A549 (cell line): ENCODE measurements at regions not wholly inside any gene's neighbourhood (a gene's known extent, or its start where the extent isn't known, plus 50 kb on each side); places are given as distances from the start of the nearest gene placed in this dataset.

Source experiments
- ATAC-seq, 2 experiments: fragments of 200-7000 bp in 1 of 2; fragments of >200 bp in 1 of 2; cut with Nextera tagmentation in 1 of 2; cut with Tn5 transposase in 1 of 2; 3 replicates each; pipeline versions ENCODE4 v1.8.0 to v1.9.1; 2018 to 2020; ENCODE audit warnings: mild to moderate bottlenecking in 1 of 2, moderate library complexity in 1 of 2
- CTCF ChIA-PET: fragments of 300-600 bp; sonication (Branson Sonifier 250); formaldehyde crosslinking; extraction: SDS; loops from one replicate; lab custom pipeline; 2021; ENCODE audit warnings: antibody characterized with exemption, inconsistent platforms; lab: Yijun Ruan, JAX
- POLR2A ChIA-PET: fragments of 350-600 bp; formaldehyde crosslinking; extraction: SDS; loops from one replicate; lab custom pipeline; 2021; ENCODE audit warnings: antibody characterized with exemption, inconsistent platforms; lab: Yijun Ruan, JAX
- DNase-seq, 2 experiments: peaks; one replicate each; pipeline versions ENCODE4 v3.0.0 to v3.0.0-alpha.2; 2011 to 2016; ENCODE audit warnings: low read depth in 1 of 2, low spot score in 1 of 2
- FAIRE-seq: peaks from 2 replicates; lab custom pipeline; 2011; peaks lifted over from hg19 to GRCh38; lab: Jason Lieb, UNC
- H3K27ac ChIP-seq, 2 experiments: fragments of >200 bp; sonication (Bioruptor Twin); formaldehyde crosslinking; 3 replicates each; pipeline ENCODE4 v1.5.1; 2016 to 2017
- H3K4me1 ChIP-seq: fragments of >200 bp; sonication (Bioruptor Twin); formaldehyde crosslinking; 3 replicates; pipeline ENCODE4 v1.6.1; 2016
- H3K4me2 ChIP-seq: fragments of >200 bp; sonication (Bioruptor Twin); formaldehyde crosslinking; 3 replicates; pipeline ENCODE4 v1.6.1; 2016
- H3K4me3 ChIP-seq: fragments of >200 bp; sonication (Bioruptor Twin); formaldehyde crosslinking; 3 replicates; pipeline ENCODE4 v1.5.1; 2016
- H3K9me3 ChIP-seq: fragments of >200 bp; sonication (Bioruptor Twin); formaldehyde crosslinking; 3 replicates; pipeline ENCODE4 v1.6.1; 2016
- CBX8 ChIP-seq: fragments of 200-600 bp; sonication (generic); IDR thresholded peaks from 2 replicates; pipeline ENCODE4 v1.6.1; 2016
- CHD2 ChIP-seq: fragments of 150-350 bp; IDR thresholded peaks from 2 replicates; pipeline ENCODE4 v1.6.1; 2014; ENCODE audit warnings: low read length; ENCODE audit not compliant: partially characterized antibody
- ELK1 ChIP-seq: fragments of 150-350 bp; IDR thresholded peaks from 2 replicates; pipeline ENCODE4 v1.6.1; 2014; ENCODE audit warnings: low read depth, mild to moderate bottlenecking, low read length
- ESRRA ChIP-seq: fragments of 150-350 bp; IDR thresholded peaks from 2 replicates; pipeline ENCODE4 v1.6.1; 2014; ENCODE audit warnings: mild to moderate bottlenecking, low read length, borderline replicate concordance
- HEYL ChIP-seq: fragments of 250-450 bp; sonication (Bioruptor Pico); IDR thresholded peaks from 2 replicates; pipeline ENCODE4 v1.8.0; 2021; ENCODE audit warnings: mild to moderate bottlenecking, moderate library complexity
- HOXA7 ChIP-seq: fragments of 250-450 bp; sonication (Bioruptor Pico); IDR thresholded peaks from 2 replicates; pipeline ENCODE4 v1.5.0; 2020; ENCODE audit warnings: mild to moderate bottlenecking, moderate library complexity
- KDM1A ChIP-seq: fragments of 200-600 bp; sonication (generic); IDR thresholded peaks from 2 replicates; pipeline ENCODE4 v1.6.1; 2016; ENCODE audit warnings: low read depth, mild to moderate bottlenecking
- KDM5A ChIP-seq: fragments of 200-600 bp; sonication (generic); IDR thresholded peaks from 2 replicates; pipeline ENCODE4 v1.6.1; 2016; ENCODE audit warnings: antibody characterized with exemption, mild to moderate bottlenecking
- MYC ChIP-seq: IDR thresholded peaks from 2 replicates; pipeline ENCODE4 v1.6.1; 2012; ENCODE audit warnings: mild to moderate bottlenecking, inconsistent platforms, low read length, improper control_type of control experiment, borderline replicate concordance
- NR3C1 ChIP-seq: fragments of >200 bp; sonication (Bioruptor Twin); formaldehyde crosslinking; IDR thresholded peaks from 3 replicates; pipeline ENCODE4 v1.6.1; 2017
- PHF8 ChIP-seq: fragments of 200-600 bp; sonication (generic); IDR thresholded peaks from 2 replicates; pipeline ENCODE4 v1.6.1; 2016; ENCODE audit warnings: low read depth, mild to moderate bottlenecking, antibody characterized with exemption, moderate library complexity, borderline replicate concordance
- SMC3 ChIP-seq: fragments of >200 bp; sonication (Bioruptor Twin); formaldehyde crosslinking; IDR thresholded peaks from 3 replicates; pipeline ENCODE4 v1.6.1; 2018; ENCODE audit warnings: inconsistent platforms
- SREBF2 ChIP-seq: fragments of 450-650 bp; IDR thresholded peaks from 2 replicates; pipeline ENCODE4 v1.6.1; 2014; ENCODE audit warnings: mild to moderate bottlenecking, moderate library complexity
- USF2 ChIP-seq: fragments of 450-650 bp; IDR thresholded peaks from 2 replicates; pipeline ENCODE4 v1.6.1; 2014; ENCODE audit warnings: antibody characterized with exemption
- whole genome bisulfite sequencing: methylation state at CpG from one replicate; pipeline ENCODE4 v1.1.6; 2017; ENCODE audit errors: missing lambda C conversion rate; 5-methylcytosine and 5-hydroxymethylcytosine counted together
- TF ChIP-seq, protein P1 (sequence below): fragments of 250-450 bp; sonication (Bioruptor Pico); IDR thresholded peaks from 2 replicates; pipeline ENCODE4 v1.5.0; 2021; ENCODE audit warnings: mild to moderate bottlenecking, moderate library complexity, borderline replicate concordance
- TF ChIP-seq, protein P2 (sequence below): IDR thresholded peaks from 2 replicates; pipeline ENCODE4 v1.6.1; 2012; ENCODE audit warnings: low read depth, borderline replicate concordance
- TF ChIP-seq, protein P3 (sequence below): IDR thresholded peaks from 2 replicates; pipeline ENCODE4 v1.6.1; 2012

GRCh38 chr12:131620520-131620919 is 90.4 kb upstream of the SFSWAP start:
- 43% methylated on average over 6 of the region's 6 CpGs for WGBS
- Histone ChIP-seq H3K27ac (no peak overlapping the region), H3K4me1 (no peaks in the 10 kb centered on the region), H3K4me2 (no peak overlapping the region), H3K4me3 (no peak overlapping the region), H3K9me3 (no peaks in the 10 kb centered on the region)
- ChIA-PET POLR2A (no interaction called here), CTCF (interaction anchor here (0.6 to 1.3 kb wide), 2 partner anchors 11 to 216 kb away, joined by 3 to 5 read pairs; no protein-coding TSS in a partner anchor)
- DNase-seq (no peak), FAIRE-seq (no peak), ATAC-seq (peak in 1 of 2 experiments; percentile 24; a peak in 3 of 6 replicates)
- TF ChIP-seq, protein P1, sequence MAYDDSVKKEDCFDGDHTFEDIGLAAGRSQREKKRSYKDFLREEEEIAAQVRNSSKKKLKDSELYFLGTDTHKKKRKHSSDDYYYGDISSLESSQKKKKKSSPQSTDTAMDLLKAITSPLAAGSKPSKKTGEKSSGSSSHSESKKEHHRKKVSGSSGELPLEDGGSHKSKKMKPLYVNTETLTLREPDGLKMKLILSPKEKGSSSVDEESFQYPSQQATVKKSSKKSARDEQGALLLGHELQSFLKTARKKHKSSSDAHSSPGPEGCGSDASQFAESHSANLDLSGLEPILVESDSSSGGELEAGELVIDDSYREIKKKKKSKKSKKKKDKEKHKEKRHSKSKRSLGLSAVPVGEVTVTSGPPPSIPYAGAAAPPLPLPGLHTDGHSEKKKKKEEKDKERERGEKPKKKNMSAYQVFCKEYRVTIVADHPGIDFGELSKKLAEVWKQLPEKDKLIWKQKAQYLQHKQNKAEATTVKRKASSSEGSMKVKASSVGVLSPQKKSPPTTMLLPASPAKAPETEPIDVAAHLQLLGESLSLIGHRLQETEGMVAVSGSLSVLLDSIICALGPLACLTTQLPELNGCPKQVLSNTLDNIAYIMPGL (CRISPR knock-in tag), result no peak
- TF ChIP-seq HEYL (CRISPR knock-in tag), result no peak
- TF ChIP-seq CBX8, result no peak
- no peak for TF ChIP-seq SREBF2
- TF ChIP-seq, protein P2, sequence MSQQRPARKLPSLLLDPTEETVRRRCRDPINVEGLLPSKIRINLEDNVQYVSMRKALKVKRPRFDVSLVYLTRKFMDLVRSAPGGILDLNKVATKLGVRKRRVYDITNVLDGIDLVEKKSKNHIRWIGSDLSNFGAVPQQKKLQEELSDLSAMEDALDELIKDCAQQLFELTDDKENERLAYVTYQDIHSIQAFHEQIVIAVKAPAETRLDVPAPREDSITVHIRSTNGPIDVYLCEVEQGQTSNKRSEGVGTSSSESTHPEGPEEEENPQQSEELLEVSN, result no peak
- TF ChIP-seq PHF8, result no peak
- no peak for TF ChIP-seq CHD2
- TF ChIP-seq USF2, result peak; percentile 81

DNA sequence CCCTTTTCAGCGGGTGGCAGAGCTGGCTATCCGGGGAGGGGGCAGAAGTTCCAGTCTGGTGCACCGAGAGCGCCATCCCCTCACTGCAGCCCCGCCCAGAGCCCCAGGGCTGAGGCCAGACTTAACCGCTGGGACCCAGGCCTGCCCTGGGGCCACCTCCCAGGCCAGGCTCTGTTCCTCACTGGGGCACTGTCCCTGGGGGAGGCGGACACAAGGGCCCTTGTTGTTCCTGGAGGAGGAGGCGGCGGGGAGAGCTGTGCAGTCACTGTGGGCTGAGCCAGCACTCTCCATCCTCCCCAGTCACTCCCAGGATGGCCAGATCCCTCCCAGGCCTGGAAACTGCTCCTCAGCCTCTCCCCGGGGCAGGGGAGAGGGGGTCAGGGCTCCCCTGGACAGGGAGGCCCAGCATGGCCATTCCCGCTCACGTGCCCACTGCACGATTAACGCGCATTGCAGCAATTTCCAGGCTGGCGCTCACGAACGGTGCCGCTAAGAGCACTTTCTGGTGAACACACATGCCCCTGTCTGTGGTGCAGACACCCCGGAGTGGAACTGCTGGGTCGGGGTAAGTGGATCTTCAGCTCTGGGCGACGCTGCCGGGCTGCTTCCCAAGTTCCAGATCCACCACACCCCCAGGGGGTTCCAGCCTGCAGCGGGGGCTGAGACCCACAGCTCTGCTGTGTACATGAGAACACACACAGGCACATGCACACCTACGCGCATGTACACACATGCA is 89.8 kb upstream of the SFSWAP start:
- no peak for TF ChIP-seq HOXA7 (CRISPR knock-in tag)
- TF ChIP-seq KDM5A, result no peak
- TF ChIP-seq, protein P3, sequence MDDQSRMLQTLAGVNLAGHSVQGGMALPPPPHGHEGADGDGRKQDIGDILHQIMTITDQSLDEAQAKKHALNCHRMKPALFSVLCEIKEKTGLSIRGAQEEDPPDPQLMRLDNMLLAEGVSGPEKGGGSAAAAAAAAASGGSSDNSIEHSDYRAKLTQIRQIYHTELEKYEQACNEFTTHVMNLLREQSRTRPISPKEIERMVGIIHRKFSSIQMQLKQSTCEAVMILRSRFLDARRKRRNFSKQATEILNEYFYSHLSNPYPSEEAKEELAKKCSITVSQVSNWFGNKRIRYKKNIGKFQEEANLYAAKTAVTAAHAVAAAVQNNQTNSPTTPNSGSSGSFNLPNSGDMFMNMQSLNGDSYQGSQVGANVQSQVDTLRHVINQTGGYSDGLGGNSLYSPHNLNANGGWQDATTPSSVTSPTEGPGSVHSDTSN, result no peak
- no peak for TF ChIP-seq SMC3
- no peak for TF ChIP-seq MYC
- no peak for TF ChIP-seq ELK1
- no peak for TF ChIP-seq NR3C1
- no peak for TF ChIP-seq ESRRA
- no peak for TF ChIP-seq KDM1A
- Histone ChIP-seq H3K4me2 (no peak overlapping the region), H3K4me1 (no peaks in the 10 kb centered on the region), H3K27ac (no peak overlapping the region), H3K9me3 (no peaks in the 10 kb centered on the region), H3K4me3 (no peak overlapping the region)
- ATAC-seq (no peak), FAIRE-seq (no peak), DNase-seq (no peak)
- ChIA-PET POLR2A (no interaction called here), CTCF (interaction anchor here (1.1 to 1.3 kb wide), 2 partner anchors 11 to 166 kb away, joined by 3 to 5 read pairs; no protein-coding TSS in a partner anchor)
- 63% methylated on average over 24 of the region's 27 CpGs for WGBS
